Panc1 (cell line): ENCODE measurements at regions not wholly inside any gene's neighbourhood (a gene's known extent, or its start where the extent isn't known, plus 50 kb on each side); places are given as distances from the start of the nearest gene placed in this dataset.

Source experiments
- POLR2AphosphoS5 ChIP-seq: IDR thresholded peaks from 2 replicates; pipeline ENCODE4 v1.6.1; 2012; ENCODE audit warnings: mild to moderate bottlenecking, low read depth, low read length, moderate library complexity
- TCF7L2 ChIP-seq: IDR thresholded peaks from 2 replicates; pipeline ENCODE4 v1.6.1; 2011; ENCODE audit warnings: mild to moderate bottlenecking, low read depth, low read length, inconsistent platforms
- TF ChIP-seq, protein P1 (sequence below): fragments of 450-650 bp; IDR thresholded peaks from 2 replicates; pipeline ENCODE4 v1.5.1; 2017; ENCODE audit warnings: mild to moderate bottlenecking
- TF ChIP-seq, protein P2 (sequence below), 2 experiments: IDR thresholded peaks; 2 replicates each; pipeline ENCODE4 v1.6.1; 2011 to 2012; ENCODE audit warnings: low read depth in 2 of 2, control low read depth in 1 of 2, low read length in 1 of 2, mild to moderate bottlenecking in 1 of 2, moderate library complexity in 1 of 2; ENCODE audit not compliant: insufficient read depth in 1 of 2

- TF ChIP-seq, protein P1, sequence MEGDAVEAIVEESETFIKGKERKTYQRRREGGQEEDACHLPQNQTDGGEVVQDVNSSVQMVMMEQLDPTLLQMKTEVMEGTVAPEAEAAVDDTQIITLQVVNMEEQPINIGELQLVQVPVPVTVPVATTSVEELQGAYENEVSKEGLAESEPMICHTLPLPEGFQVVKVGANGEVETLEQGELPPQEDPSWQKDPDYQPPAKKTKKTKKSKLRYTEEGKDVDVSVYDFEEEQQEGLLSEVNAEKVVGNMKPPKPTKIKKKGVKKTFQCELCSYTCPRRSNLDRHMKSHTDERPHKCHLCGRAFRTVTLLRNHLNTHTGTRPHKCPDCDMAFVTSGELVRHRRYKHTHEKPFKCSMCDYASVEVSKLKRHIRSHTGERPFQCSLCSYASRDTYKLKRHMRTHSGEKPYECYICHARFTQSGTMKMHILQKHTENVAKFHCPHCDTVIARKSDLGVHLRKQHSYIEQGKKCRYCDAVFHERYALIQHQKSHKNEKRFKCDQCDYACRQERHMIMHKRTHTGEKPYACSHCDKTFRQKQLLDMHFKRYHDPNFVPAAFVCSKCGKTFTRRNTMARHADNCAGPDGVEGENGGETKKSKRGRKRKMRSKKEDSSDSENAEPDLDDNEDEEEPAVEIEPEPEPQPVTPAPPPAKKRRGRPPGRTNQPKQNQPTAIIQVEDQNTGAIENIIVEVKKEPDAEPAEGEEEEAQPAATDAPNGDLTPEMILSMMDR: no peak
- TF ChIP-seq TCF7L2 (no peak), POLR2AphosphoS5 (no peak)
- TF ChIP-seq, protein P2, sequence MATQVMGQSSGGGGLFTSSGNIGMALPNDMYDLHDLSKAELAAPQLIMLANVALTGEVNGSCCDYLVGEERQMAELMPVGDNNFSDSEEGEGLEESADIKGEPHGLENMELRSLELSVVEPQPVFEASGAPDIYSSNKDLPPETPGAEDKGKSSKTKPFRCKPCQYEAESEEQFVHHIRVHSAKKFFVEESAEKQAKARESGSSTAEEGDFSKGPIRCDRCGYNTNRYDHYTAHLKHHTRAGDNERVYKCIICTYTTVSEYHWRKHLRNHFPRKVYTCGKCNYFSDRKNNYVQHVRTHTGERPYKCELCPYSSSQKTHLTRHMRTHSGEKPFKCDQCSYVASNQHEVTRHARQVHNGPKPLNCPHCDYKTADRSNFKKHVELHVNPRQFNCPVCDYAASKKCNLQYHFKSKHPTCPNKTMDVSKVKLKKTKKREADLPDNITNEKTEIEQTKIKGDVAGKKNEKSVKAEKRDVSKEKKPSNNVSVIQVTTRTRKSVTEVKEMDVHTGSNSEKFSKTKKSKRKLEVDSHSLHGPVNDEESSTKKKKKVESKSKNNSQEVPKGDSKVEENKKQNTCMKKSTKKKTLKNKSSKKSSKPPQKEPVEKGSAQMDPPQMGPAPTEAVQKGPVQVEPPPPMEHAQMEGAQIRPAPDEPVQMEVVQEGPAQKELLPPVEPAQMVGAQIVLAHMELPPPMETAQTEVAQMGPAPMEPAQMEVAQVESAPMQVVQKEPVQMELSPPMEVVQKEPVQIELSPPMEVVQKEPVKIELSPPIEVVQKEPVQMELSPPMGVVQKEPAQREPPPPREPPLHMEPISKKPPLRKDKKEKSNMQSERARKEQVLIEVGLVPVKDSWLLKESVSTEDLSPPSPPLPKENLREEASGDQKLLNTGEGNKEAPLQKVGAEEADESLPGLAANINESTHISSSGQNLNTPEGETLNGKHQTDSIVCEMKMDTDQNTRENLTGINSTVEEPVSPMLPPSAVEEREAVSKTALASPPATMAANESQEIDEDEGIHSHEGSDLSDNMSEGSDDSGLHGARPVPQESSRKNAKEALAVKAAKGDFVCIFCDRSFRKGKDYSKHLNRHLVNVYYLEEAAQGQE (IDR thresholded peaks at IDR 0.05; ENCODE audit: insufficient read depth in 1 of 2, low read depth in 2 of 2, low read length in 1 of 2): no peak
These were observed 359.9 kb downstream of the IRX2 start for GRCh38 chr5:2391566-2391965.
